ENCODE measurements at regions not wholly inside any gene's neighbourhood (a gene's known extent, or its start where the extent isn't known, plus 50 kb on each side); places are given as distances from the start of the nearest gene placed in this dataset.

DNA sequence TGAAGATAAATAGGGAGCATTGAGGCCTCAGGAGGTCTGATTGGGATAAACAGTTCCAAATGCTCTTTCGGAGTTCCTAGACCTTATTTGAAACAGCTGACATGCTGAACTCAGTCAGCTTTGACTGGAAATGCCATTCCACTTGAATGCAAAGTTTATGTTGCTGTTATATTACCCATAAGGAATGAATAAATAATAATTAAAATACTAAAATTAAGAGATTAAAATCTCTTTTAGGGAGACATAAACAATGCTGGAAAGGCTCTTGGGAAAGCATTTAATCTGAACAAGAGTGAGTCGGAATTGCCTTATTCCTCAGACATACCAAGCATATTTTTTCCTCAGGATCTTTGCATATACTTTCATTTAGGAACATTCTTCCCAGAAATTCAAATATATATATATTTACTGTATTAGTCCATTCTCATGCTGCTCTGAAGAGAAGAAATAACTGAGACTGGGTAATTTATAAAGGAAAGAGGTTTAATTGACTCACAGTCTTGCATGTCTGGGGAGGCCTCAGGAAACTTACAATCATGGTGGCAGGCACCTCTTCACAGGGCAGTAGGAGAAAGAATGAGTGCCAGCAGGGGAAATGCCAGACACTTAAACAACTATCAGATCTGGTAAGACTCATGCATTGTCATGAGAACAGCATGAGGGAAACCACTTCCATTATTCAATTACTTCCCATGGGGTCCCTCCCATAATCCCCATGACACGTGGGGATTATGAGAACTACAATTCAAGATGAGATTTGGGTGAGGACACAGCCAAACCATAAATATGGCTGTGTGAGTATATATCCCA lies 318.2 kb upstream of the PLXNA2 start:
- Histone ChIP-seq H3K4me3 (ENCODE audit: low read depth in 2 of 2, low read length in 2 of 2) (no peak overlapping the region), H3K9me3 (ENCODE audit: control insufficient read depth, insufficient read depth, low read depth, low read length) (no peaks in the 10 kb centered on the region), H3K27me3 (ENCODE audit: control insufficient read depth, insufficient read depth, low read length) (no peaks in the 10 kb centered on the region), H3K27ac (ENCODE audit: low read length) (no peak overlapping the region), H3K36me3 (ENCODE audit: control insufficient read depth, insufficient read depth, low read length) (no peaks in the 10 kb centered on the region), H3K4me1 (ENCODE audit: control insufficient read depth, insufficient read depth, low read length) (no peaks in the 10 kb centered on the region)
- TF ChIP-seq POLR2AphosphoS5 (IDR thresholded peaks at IDR 0.05; ENCODE audit: low read depth, low read length) (no peak), SIN3A (IDR thresholded peaks at IDR 0.05; ENCODE audit: borderline replicate concordance, insufficient read depth, low read depth, low read length) (no peak), TCF7L2 (IDR thresholded peaks at IDR 0.05; ENCODE audit: low read depth, low read length) (no peak), CTCF (IDR thresholded peaks at IDR 0.05) (no peak), REST (IDR thresholded peaks at IDR 0.05; ENCODE audit: insufficient read depth in 1 of 2, low read depth in 2 of 2, low read length in 1 of 2) (no peak)
- ATAC-seq, result no peak
- BruUV-seq (replicated peaks), result no TSS peak
- no peak for DNase-seq (ENCODE audit: low read depth, low spot score)
- ChIA-PET CTCF (no interaction called here), POLR2A (no interaction called here)
- intact Hi-C loops (cut with micrococcal nuclease; ENCODE audit: unreplicated experiment) (no loop called here), in situ Hi-C loops (cut with HindIII; ENCODE audit: low pct_unique_long_range_greater_than_20kb, low sequenced_read_pairs) (no loop called here)

DNA sequence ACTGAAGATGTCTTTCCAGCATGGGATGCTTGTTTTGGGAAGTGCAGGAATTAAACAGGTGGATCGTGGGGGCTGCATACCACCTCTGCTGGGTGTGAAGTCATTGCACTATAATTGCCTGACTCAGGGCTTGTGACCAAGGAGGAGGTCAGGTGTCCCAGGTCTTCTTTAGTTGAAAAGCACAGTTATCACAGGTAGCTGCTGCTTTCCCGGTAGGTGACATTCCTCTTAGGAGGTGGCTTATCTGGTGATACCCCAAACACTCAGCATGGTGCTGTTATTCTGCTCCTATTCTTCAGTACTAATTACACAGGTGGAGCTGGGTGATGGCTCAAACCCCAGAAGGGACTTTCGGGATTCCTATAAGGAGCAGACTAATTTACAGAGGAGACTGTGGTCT lies 320.3 kb upstream of the PLXNA2 start:
- BruUV-seq (replicated peaks), result no TSS peak
- TF ChIP-seq SIN3A (IDR thresholded peaks at IDR 0.05; ENCODE audit: borderline replicate concordance, insufficient read depth, low read depth, low read length), result no peak
- no peak for TF ChIP-seq REST (IDR thresholded peaks at IDR 0.05; ENCODE audit: insufficient read depth in 1 of 2, low read depth in 2 of 2, low read length in 1 of 2)
- no peak for TF ChIP-seq TCF7L2 (IDR thresholded peaks at IDR 0.05; ENCODE audit: low read depth, low read length)
- TF ChIP-seq CTCF (IDR thresholded peaks at IDR 0.05), result no peak
- intact Hi-C loops (cut with micrococcal nuclease; ENCODE audit: unreplicated experiment) (no loop called here), in situ Hi-C loops (cut with HindIII; ENCODE audit: low pct_unique_long_range_greater_than_20kb, low sequenced_read_pairs) (no loop called here)
- Histone ChIP-seq H3K4me1 (ENCODE audit: control insufficient read depth, insufficient read depth, low read length) (no peaks in the 10 kb centered on the region), H3K27ac (ENCODE audit: low read length) (no peak overlapping the region), H3K9me3 (ENCODE audit: control insufficient read depth, insufficient read depth, low read depth, low read length) (no peaks in the 10 kb centered on the region), H3K4me3 (ENCODE audit: low read depth in 2 of 2, low read length in 2 of 2) (no peak overlapping the region), H3K36me3 (ENCODE audit: control insufficient read depth, insufficient read depth, low read length) (no peaks in the 10 kb centered on the region), H3K27me3 (ENCODE audit: control insufficient read depth, insufficient read depth, low read length) (no peaks in the 10 kb centered on the region)
- CTCF ChIA-PET, result no interaction called here
- POLR2A ChIA-PET, result no interaction called here
- DNase-seq (ENCODE audit: low read depth, low spot score) (no peak), ATAC-seq (no peak)
